ENCODE measurements at regions not wholly inside any gene's neighbourhood (a gene's known extent, or its start where the extent isn't known, plus 50 kb on each side); places are given as distances from the start of the nearest gene placed in this dataset.

- TF ChIP-seq KLF10 (CRISPR knock-in tag; IDR thresholded peaks at IDR 0.05) (no peak), KLF13 (tag; IDR thresholded peaks at IDR 0.05; ENCODE audit: borderline replicate concordance, low read depth) (no peak), ZHX1 (conservative IDR thresholded peaks at IDR 0.05; ENCODE audit: low read length) (no peak), CCAR2 (IDR thresholded peaks at IDR 0.05; ENCODE audit: low read depth, low read length) (no peak), MTA3 (IDR thresholded peaks at IDR 0.05; ENCODE audit: borderline replicate concordance) (peak; percentile 65; the same call in 1 of the 2 replicates), PHF21A (IDR thresholded peaks at IDR 0.05; ENCODE audit: borderline replicate concordance, low read depth) (peak; percentile 15; the same call in 1 of the 2 replicates), MYBL2 (IDR thresholded peaks at IDR 0.05; ENCODE audit: low read depth) (no peak), MYBL2 (CRISPR knock-in tag; IDR thresholded peaks at IDR 0.05; ENCODE audit: borderline replicate concordance) (no peak), NCOA4 (IDR thresholded peaks at IDR 0.05; ENCODE audit: partially characterized antibody) (no peak), KDM1A (IDR thresholded peaks at IDR 0.05) (no peak), ZNF274 (IDR thresholded peaks at IDR 0.05; ENCODE audit: borderline replicate concordance, low read depth, low read length) (no peak), ZBTB8A (IDR thresholded peaks at IDR 0.05; ENCODE audit: partially characterized antibody) (no peak), ZNF143 (CRISPR knock-in tag; IDR thresholded peaks at IDR 0.05) (peak; percentile 93), TAF15 (IDR thresholded peaks at IDR 0.05; ENCODE audit: low read depth, low read length) (no peak), DPF2 (IDR thresholded peaks at IDR 0.05) (peak; percentile 44; the same call in 1 of the 2 replicates), SRSF7 (optimal IDR thresholded peaks at IDR 0.05; ENCODE audit: low read depth, low read length) (no peak), FOXJ3 (CRISPR knock-in tag; IDR thresholded peaks at IDR 0.05) (no peak), ZNF316 (IDR thresholded peaks at IDR 0.05) (no peak), ELF1 (tag; IDR thresholded peaks at IDR 0.05) (peak; percentile 36; the same call in 1 of the 2 replicates), ZNF282 (CRISPR knock-in tag; IDR thresholded peaks at IDR 0.05) (no peak), SAP30 (IDR thresholded peaks at IDR 0.05; ENCODE audit: borderline replicate concordance, insufficient read depth, low read depth, low read length, poor library complexity, severe bottlenecking) (no peak), PHF20 (IDR thresholded peaks at IDR 0.05; ENCODE audit: partially characterized antibody) (no peak), PYGO2 (tag; IDR thresholded peaks at IDR 0.05) (no peak), ZNF699 (CRISPR knock-in tag; IDR thresholded peaks at IDR 0.05; ENCODE audit: insufficient replicate concordance) (no peak), CEBPG (CRISPR knock-in tag; IDR thresholded peaks at IDR 0.05) (no peak), CEBPG (tag; conservative IDR thresholded peaks at IDR 0.05 in 1 of 2, IDR thresholded peaks at IDR 0.05 in 1 of 2) (no peak), FOXJ2 (tag; IDR thresholded peaks at IDR 0.05) (peak; percentile 51; the same call in 1 of the 2 replicates), SMARCA5 (IDR thresholded peaks at IDR 0.05) (no peak)
- TF ChIP-seq, protein P1, sequence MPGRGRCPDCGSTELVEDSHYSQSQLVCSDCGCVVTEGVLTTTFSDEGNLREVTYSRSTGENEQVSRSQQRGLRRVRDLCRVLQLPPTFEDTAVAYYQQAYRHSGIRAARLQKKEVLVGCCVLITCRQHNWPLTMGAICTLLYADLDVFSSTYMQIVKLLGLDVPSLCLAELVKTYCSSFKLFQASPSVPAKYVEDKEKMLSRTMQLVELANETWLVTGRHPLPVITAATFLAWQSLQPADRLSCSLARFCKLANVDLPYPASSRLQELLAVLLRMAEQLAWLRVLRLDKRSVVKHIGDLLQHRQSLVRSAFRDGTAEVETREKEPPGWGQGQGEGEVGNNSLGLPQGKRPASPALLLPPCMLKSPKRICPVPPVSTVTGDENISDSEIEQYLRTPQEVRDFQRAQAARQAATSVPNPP (IDR thresholded peaks at IDR 0.05; ENCODE audit: borderline replicate concordance, insufficient read depth, insufficient read length) = no peak
These were observed 66.2 kb upstream of the IRF2BP2 start (continued) for GRCh38 chr1:234676103-234676594.

Measured in K562 (cell line).